ENCODE measurements at regions not wholly inside any gene's neighbourhood (a gene's known extent, or its start where the extent isn't known, plus 50 kb on each side); places are given as distances from the start of the nearest gene placed in this dataset.

DNA sequence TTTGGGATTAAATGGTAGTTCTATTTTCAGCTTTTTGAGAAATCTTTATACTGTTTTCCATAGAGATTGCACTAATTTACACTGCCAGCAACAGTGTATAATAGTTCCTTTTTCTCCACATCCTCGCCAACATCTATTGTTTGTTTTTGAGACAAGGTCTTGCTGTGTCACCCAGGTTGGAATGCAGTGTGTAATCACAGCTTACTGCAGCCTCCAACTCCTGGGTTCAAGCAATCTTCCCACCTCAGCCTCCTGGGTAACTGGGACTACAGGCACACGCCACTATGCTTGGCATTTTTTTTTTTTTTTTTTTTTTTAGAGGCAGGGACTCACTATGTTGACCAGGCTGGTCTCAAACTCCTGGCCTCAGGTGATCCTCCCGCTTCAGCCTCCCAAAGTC is 164.5 kb upstream of the CXADR start:
- no peak overlapping the region for H3K4me3 ChIP-seq
- Mint-ChIP-seq H3K9me3 (peaks cover 11% of the 10 kb centered on the region; the same call in 2 of the 3 replicates), H3K4me3 (no peak overlapping the region), H3K36me3 (ENCODE audit: low read depth) (peaks cover 5% of the 10 kb centered on the region; the same call in 2 of the 3 replicates), H3K27me3 (ENCODE audit: insufficient read depth, low read depth, poor library complexity) (peaks cover 9% of the 10 kb centered on the region), H3K4me1 (no peaks in the 10 kb centered on the region), H3K27ac (no peak overlapping the region)
- H3K36me3 ChIP-seq (ENCODE audit: insufficient read depth): no peaks in the 10 kb centered on the region
- H3K27ac ChIP-seq (ENCODE audit: low read depth): no peak overlapping the region
- no peaks in the 10 kb centered on the region for H3F3A ChIP-seq (replicated peaks; ENCODE audit: low read depth)
- no peaks in the 10 kb centered on the region for H3K79me2 ChIP-seq (replicated peaks; ENCODE audit: insufficient read depth)
- no peaks in the 10 kb centered on the region for H3K4me1 ChIP-seq (ENCODE audit: insufficient read depth)
- no peak for ATAC-seq
- H3K9me2 ChIP-seq (ENCODE audit: insufficient read depth): 0 out of 2 replicates have a peak, but pooled peaks cover under 1% of the 10 kb centered on the region
- H3K27me3 ChIP-seq (ENCODE audit: insufficient read depth): no peaks in the 10 kb centered on the region
- H4K20me1 ChIP-seq (replicated peaks; ENCODE audit: insufficient read depth): no peaks in the 10 kb centered on the region
- no peak overlapping the region for H2AFZ ChIP-seq
- H3K4me2 ChIP-seq: no peak overlapping the region
- TF ChIP-seq EZH2 (IDR thresholded peaks at IDR 0.05; ENCODE audit: low read depth, unreplicated experiment): no peak
- TF ChIP-seq STAT1 (IDR thresholded peaks at IDR 0.05; ENCODE audit: unreplicated experiment): no peak
- TF ChIP-seq CREB1 (CRISPR knock-in tag; IDR thresholded peaks at IDR 0.05; ENCODE audit: low read depth): no peak
- TF ChIP-seq POLR2AphosphoS5 (IDR thresholded peaks at IDR 0.05; ENCODE audit: low read depth): no peak
- TF ChIP-seq ZNF331 (CRISPR knock-in tag; IDR thresholded peaks at IDR 0.05; ENCODE audit: low read depth): no peak
- TF ChIP-seq NANOG (IDR thresholded peaks at IDR 0.05; ENCODE audit: borderline replicate concordance): no peak
- no peak for TF ChIP-seq JUNB (IDR thresholded peaks at IDR 0.05; ENCODE audit: unreplicated experiment)
- TF ChIP-seq EZH2phosphoT487 (IDR thresholded peaks at IDR 0.05; ENCODE audit: unreplicated experiment): no peak
- TF ChIP-seq, protein P1, sequence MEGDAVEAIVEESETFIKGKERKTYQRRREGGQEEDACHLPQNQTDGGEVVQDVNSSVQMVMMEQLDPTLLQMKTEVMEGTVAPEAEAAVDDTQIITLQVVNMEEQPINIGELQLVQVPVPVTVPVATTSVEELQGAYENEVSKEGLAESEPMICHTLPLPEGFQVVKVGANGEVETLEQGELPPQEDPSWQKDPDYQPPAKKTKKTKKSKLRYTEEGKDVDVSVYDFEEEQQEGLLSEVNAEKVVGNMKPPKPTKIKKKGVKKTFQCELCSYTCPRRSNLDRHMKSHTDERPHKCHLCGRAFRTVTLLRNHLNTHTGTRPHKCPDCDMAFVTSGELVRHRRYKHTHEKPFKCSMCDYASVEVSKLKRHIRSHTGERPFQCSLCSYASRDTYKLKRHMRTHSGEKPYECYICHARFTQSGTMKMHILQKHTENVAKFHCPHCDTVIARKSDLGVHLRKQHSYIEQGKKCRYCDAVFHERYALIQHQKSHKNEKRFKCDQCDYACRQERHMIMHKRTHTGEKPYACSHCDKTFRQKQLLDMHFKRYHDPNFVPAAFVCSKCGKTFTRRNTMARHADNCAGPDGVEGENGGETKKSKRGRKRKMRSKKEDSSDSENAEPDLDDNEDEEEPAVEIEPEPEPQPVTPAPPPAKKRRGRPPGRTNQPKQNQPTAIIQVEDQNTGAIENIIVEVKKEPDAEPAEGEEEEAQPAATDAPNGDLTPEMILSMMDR (conservative IDR thresholded peaks at IDR 0.05; ENCODE audit: low read depth in 2 of 2): no peak
- TF ChIP-seq ZNF114 (CRISPR knock-in tag; IDR thresholded peaks at IDR 0.05): no peak
- TF ChIP-seq, protein P2, sequence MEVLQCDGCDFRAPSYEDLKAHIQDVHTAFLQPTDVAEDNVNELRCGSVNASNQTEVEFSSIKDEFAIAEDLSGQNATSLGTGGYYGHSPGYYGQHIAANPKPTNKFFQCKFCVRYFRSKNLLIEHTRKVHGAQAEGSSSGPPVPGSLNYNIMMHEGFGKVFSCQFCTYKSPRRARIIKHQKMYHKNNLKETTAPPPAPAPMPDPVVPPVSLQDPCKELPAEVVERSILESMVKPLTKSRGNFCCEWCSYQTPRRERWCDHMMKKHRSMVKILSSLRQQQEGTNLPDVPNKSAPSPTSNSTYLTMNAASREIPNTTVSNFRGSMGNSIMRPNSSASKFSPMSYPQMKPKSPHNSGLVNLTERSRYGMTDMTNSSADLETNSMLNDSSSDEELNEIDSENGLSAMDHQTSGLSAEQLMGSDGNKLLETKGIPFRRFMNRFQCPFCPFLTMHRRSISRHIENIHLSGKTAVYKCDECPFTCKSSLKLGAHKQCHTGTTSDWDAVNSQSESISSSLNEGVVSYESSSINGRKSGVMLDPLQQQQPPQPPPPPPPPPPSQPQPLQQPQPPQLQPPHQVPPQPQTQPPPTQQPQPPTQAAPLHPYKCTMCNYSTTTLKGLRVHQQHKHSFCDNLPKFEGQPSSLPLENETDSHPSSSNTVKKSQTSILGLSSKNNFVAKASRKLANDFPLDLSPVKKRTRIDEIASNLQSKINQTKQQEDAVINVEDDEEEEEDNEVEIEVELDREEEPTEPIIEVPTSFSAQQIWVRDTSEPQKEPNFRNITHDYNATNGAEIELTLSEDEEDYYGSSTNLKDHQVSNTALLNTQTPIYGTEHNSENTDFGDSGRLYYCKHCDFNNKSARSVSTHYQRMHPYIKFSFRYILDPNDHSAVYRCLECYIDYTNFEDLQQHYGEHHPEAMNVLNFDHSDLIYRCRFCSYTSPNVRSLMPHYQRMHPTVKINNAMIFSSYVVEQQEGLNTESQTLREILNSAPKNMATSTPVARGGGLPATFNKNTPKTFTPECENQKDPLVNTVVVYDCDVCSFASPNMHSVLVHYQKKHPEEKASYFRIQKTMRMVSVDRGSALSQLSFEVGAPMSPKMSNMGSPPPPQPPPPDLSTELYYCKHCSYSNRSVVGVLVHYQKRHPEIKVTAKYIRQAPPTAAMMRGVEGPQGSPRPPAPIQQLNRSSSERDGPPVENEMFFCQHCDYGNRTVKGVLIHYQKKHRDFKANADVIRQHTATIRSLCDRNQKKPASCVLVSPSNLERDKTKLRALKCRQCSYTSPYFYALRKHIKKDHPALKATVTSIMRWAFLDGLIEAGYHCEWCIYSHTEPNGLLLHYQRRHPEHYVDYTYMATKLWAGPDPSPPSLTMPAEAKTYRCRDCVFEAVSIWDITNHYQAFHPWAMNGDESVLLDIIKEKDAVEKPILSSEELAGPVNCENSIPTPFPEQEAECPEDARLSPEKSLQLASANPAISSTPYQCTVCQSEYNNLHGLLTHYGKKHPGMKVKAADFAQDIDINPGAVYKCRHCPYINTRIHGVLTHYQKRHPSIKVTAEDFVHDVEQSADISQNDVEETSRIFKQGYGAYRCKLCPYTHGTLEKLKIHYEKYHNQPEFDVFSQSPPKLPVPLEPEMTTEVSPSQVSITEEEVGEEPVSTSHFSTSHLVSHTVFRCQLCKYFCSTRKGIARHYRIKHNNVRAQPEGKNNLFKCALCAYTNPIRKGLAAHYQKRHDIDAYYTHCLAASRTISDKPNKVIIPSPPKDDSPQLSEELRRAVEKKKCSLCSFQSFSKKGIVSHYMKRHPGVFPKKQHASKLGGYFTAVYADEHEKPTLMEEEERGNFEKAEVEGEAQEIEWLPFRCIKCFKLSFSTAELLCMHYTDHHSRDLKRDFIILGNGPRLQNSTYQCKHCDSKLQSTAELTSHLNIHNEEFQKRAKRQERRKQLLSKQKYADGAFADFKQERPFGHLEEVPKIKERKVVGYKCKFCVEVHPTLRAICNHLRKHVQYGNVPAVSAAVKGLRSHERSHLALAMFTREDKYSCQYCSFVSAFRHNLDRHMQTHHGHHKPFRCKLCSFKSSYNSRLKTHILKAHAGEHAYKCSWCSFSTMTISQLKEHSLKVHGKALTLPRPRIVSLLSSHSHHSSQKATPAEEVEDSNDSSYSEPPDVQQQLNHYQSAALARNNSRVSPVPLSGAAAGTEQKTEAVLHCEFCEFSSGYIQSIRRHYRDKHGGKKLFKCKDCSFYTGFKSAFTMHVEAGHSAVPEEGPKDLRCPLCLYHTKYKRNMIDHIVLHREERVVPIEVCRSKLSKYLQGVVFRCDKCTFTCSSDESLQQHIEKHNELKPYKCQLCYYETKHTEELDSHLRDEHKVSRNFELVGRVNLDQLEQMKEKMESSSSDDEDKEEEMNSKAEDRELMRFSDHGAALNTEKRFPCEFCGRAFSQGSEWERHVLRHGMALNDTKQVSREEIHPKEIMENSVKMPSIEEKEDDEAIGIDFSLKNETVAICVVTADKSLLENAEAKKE (CRISPR knock-in tag; IDR thresholded peaks at IDR 0.05): no peak
- TF ChIP-seq, protein P3, sequence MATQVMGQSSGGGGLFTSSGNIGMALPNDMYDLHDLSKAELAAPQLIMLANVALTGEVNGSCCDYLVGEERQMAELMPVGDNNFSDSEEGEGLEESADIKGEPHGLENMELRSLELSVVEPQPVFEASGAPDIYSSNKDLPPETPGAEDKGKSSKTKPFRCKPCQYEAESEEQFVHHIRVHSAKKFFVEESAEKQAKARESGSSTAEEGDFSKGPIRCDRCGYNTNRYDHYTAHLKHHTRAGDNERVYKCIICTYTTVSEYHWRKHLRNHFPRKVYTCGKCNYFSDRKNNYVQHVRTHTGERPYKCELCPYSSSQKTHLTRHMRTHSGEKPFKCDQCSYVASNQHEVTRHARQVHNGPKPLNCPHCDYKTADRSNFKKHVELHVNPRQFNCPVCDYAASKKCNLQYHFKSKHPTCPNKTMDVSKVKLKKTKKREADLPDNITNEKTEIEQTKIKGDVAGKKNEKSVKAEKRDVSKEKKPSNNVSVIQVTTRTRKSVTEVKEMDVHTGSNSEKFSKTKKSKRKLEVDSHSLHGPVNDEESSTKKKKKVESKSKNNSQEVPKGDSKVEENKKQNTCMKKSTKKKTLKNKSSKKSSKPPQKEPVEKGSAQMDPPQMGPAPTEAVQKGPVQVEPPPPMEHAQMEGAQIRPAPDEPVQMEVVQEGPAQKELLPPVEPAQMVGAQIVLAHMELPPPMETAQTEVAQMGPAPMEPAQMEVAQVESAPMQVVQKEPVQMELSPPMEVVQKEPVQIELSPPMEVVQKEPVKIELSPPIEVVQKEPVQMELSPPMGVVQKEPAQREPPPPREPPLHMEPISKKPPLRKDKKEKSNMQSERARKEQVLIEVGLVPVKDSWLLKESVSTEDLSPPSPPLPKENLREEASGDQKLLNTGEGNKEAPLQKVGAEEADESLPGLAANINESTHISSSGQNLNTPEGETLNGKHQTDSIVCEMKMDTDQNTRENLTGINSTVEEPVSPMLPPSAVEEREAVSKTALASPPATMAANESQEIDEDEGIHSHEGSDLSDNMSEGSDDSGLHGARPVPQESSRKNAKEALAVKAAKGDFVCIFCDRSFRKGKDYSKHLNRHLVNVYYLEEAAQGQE (IDR thresholded peaks at IDR 0.05; ENCODE audit: unreplicated experiment): no peak
- TF ChIP-seq, protein P4, sequence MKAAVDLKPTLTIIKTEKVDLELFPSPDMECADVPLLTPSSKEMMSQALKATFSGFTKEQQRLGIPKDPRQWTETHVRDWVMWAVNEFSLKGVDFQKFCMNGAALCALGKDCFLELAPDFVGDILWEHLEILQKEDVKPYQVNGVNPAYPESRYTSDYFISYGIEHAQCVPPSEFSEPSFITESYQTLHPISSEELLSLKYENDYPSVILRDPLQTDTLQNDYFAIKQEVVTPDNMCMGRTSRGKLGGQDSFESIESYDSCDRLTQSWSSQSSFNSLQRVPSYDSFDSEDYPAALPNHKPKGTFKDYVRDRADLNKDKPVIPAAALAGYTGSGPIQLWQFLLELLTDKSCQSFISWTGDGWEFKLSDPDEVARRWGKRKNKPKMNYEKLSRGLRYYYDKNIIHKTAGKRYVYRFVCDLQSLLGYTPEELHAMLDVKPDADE (IDR thresholded peaks at IDR 0.05): no peak
- DNase-seq (ENCODE audit: low spot score): no peak

Measured in GM23338 (cell line).